Calu3 (cell line): ENCODE measurements at regions not wholly inside any gene's neighbourhood (a gene's known extent, or its start where the extent isn't known, plus 50 kb on each side); places are given as distances from the start of the nearest gene placed in this dataset.

Experiments used
- BruUV-seq: library from RNA; stranded (reverse); fragments of 400-500 nt; replicated peaks from 2 replicates; lab custom pipeline; 2021; lab: Mats Ljungman, UMichigan
- CTCF ChIA-PET: fragments of 300-600 bp; sonication (Branson Sonifier 250); formaldehyde crosslinking; loops from one replicate; lab custom pipeline; 2022; ENCODE audit warnings: antibody characterized with exemption; lab: Charles Lee
- DNase-seq: peaks from one replicate; pipeline ENCODE4 v3.0.0; 2022
- H3K27ac Mint-ChIP-seq: one replicate; pipeline ENCODE4 v1.8.0; 2022; ENCODE audit warnings: mixed read lengths; ENCODE audit not compliant: unreplicated experiment
- H3K27me3 Mint-ChIP-seq: one replicate; pipeline ENCODE4 v1.8.0; 2022; ENCODE audit warnings: mixed read lengths; ENCODE audit not compliant: unreplicated experiment
- H3K36me3 Mint-ChIP-seq: one replicate; pipeline ENCODE4 v1.8.0; 2022; ENCODE audit warnings: mild to moderate bottlenecking, moderate library complexity, mixed read lengths; ENCODE audit not compliant: insufficient read depth, unreplicated experiment
- H3K4me1 Mint-ChIP-seq: one replicate; pipeline ENCODE4 v1.8.0; 2022; ENCODE audit warnings: mild to moderate bottlenecking, low read depth, mixed read lengths; ENCODE audit not compliant: unreplicated experiment
- H3K4me3 Mint-ChIP-seq: one replicate; pipeline ENCODE4 v1.8.0; 2022; ENCODE audit warnings: mild to moderate bottlenecking, low read depth, moderate library complexity, mixed read lengths; ENCODE audit not compliant: unreplicated experiment
- H3K9me3 Mint-ChIP-seq: one replicate; pipeline ENCODE4 v1.8.0; 2022; ENCODE audit warnings: low read depth, mixed read lengths; ENCODE audit not compliant: unreplicated experiment
- CTCF ChIP-seq: fragments of 200-600 bp; IDR thresholded peaks from one replicate; pipeline ENCODE4 v1.8.0; 2022; ENCODE audit warnings: antibody characterized with exemption; ENCODE audit not compliant: unreplicated experiment
- intact Hi-C: fragments of 100-400 bp; cut with micrococcal nuclease; formaldehyde crosslinking; loops from one replicate; pipeline ENCODE4 v1.10.0; 2022; ENCODE audit not compliant: unreplicated experiment

GRCh38 chr5:175121457-175121856 is 322.5 kb downstream of the DRD1 start:
- H3K36me3 Mint-ChIP-seq: no peaks in the 10 kb centered on the region
- peaks cover 24% of the 10 kb centered on the region for H3K9me3 Mint-ChIP-seq
- H3K27me3 Mint-ChIP-seq: no peaks in the 10 kb centered on the region
- H3K4me3 Mint-ChIP-seq: no peak overlapping the region
- CTCF ChIA-PET: no interaction called here
- no peak for DNase-seq
- no peak for TF ChIP-seq CTCF
- no peak overlapping the region for H3K27ac Mint-ChIP-seq
- BruUV-seq: no TSS peak
- no peaks in the 10 kb centered on the region for H3K4me1 Mint-ChIP-seq
- intact Hi-C loops: no loop called here

- peaks cover 24% of the 10 kb centered on the region for H3K9me3 Mint-ChIP-seq
- H3K4me3 Mint-ChIP-seq: no peak overlapping the region
- H3K27ac Mint-ChIP-seq: no peak overlapping the region
- no peaks in the 10 kb centered on the region for H3K36me3 Mint-ChIP-seq
- CTCF ChIA-PET: no interaction called here
- no peak for TF ChIP-seq CTCF
- intact Hi-C loops: no loop called here
- no peak for DNase-seq
- BruUV-seq: no TSS peak
- no peaks in the 10 kb centered on the region for H3K4me1 Mint-ChIP-seq
- no peaks in the 10 kb centered on the region for H3K27me3 Mint-ChIP-seq
Measured at GRCh38 chr5:175120412-175120811, 323.6 kb downstream of the DRD1 start.

- peaks cover 26% of the 10 kb centered on the region for H3K9me3 Mint-ChIP-seq
- intact Hi-C loops: no loop called here
- H3K36me3 Mint-ChIP-seq: no peaks in the 10 kb centered on the region
- BruUV-seq: no TSS peak
- no peak for DNase-seq
- no peaks in the 10 kb centered on the region for H3K27me3 Mint-ChIP-seq
- H3K27ac Mint-ChIP-seq: no peak overlapping the region
- H3K4me3 Mint-ChIP-seq: no peak overlapping the region
- CTCF ChIA-PET: no interaction called here
- no peaks in the 10 kb centered on the region for H3K4me1 Mint-ChIP-seq
- no peak for TF ChIP-seq CTCF
Measured at GRCh38 chr5:175118700-175119309, 325.2 kb downstream of the DRD1 start.

GRCh38 chr5:175116466-175117048 is 327.4 kb downstream of the DRD1 start:
- CTCF ChIA-PET: no interaction called here
- peaks cover 21% of the 10 kb centered on the region for H3K9me3 Mint-ChIP-seq
- no peak for TF ChIP-seq CTCF

More at GRCh38 chr5:175116466-175117048, 327.4 kb downstream of the DRD1 start:
- Mint-ChIP-seq H3K4me3 (no peak overlapping the region), H3K4me1 (no peaks in the 10 kb centered on the region), H3K36me3 (no peaks in the 10 kb centered on the region), H3K27me3 (no peaks in the 10 kb centered on the region), H3K27ac (no peak overlapping the region)
- intact Hi-C loops: no loop called here
- no peak for DNase-seq
- no TSS peak for BruUV-seq
